T-cell (primary cell): ENCODE measurements at regions not wholly inside any gene's neighbourhood (a gene's known extent, or its start where the extent isn't known, plus 50 kb on each side); places are given as distances from the start of the nearest gene placed in this dataset.

Source experiments
- ATAC-seq, 4 experiments: fragments of 200-7000 bp in 3 of 4; fragments of 150-1000 bp in 1 of 4; cut with Tn5 transposase; replicated peaks in 1 of 4; 1 replicate in 3 of 4; 2 replicates in 1 of 4; pipeline ENCODE4 v1.10.0; 2021; ENCODE audit warnings: moderate library complexity in 3 of 4, mild to moderate bottlenecking in 2 of 4, moderate number of reproducible peaks in 1 of 4
- CTCF ChIA-PET, 2 donors: fragments of 300-600 bp; sonication (Branson Sonifier 250); formaldehyde crosslinking; loops; one replicate each; lab custom pipeline; 2022; ENCODE audit warnings: antibody characterized with exemption in 2 of 2; lab: Charles Lee
- POLR2A ChIA-PET, 2 donors: fragments of 300-600 bp; sonication (Branson Sonifier 250); formaldehyde crosslinking; loops; one replicate each; lab custom pipeline; 2022; ENCODE audit warnings: antibody characterized with exemption in 2 of 2; lab: Charles Lee
- DNase-seq, 35 experiments: peaks; one replicate each; pipeline versions ENCODE4 v3.0.0 to v3.0.0-alpha.2; 2013 to 2023
- H3K27ac ChIP-seq: one replicate; pipeline ENCODE4 v1.5.1; 2013; ENCODE audit warnings: low read length
- H3K27me3 ChIP-seq, 2 experiments: replicated peaks in 1 of 2; 1 replicate in 1 of 2; 2 replicates in 1 of 2; pipeline versions ENCODE4 v1.6.1 to v1.7.0; 2013; ENCODE audit warnings: low read length in 1 of 2, mixed read lengths in 1 of 2; ENCODE audit not compliant: control insufficient read depth in 2 of 2, insufficient read depth in 2 of 2; ENCODE audit errors: extremely low read depth in 1 of 2
- H3K36me3 ChIP-seq, 2 donors: 1 replicate in 1 of 2; 2 replicates in 1 of 2; pipeline versions ENCODE4 v1.6.1 to v1.7.0; 2013; ENCODE audit warnings: low read length in 1 of 2; ENCODE audit not compliant: control insufficient read depth in 2 of 2, insufficient read depth in 1 of 2; ENCODE audit errors: extremely low read depth in 1 of 2
- H3K4me1 ChIP-seq, 2 experiments: 1 replicate in 1 of 2; 2 replicates in 1 of 2; pipeline versions ENCODE4 v1.6.1 to v1.7.0; 2013; ENCODE audit warnings: low read length in 2 of 2, mixed read lengths in 1 of 2; ENCODE audit not compliant: insufficient read depth in 2 of 2, control insufficient read depth in 1 of 2; ENCODE audit errors: extremely low read depth in 1 of 2
- H3K4me3 ChIP-seq, 2 donors: 1 replicate in 1 of 2; 2 replicates in 1 of 2; pipeline versions ENCODE4 v1.5.1 to v1.7.0; 2013; ENCODE audit warnings: mild to moderate bottlenecking in 2 of 2, low read length in 1 of 2, moderate library complexity in 1 of 2; ENCODE audit not compliant: control insufficient read depth in 1 of 2; ENCODE audit errors: extremely low read depth in 1 of 2
- H3K9me3 ChIP-seq: 2 replicates; pipeline ENCODE4 v1.7.0; 2013
- H3K27ac Mint-ChIP-seq, 2 donors: one replicate each; pipeline ENCODE4 v1.8.0; 2020 to 2021; ENCODE audit warnings: mild to moderate bottlenecking in 2 of 2, mixed read lengths in 2 of 2
- H3K27me3 Mint-ChIP-seq, 2 donors: one replicate each; pipeline ENCODE4 v1.8.0; 2021 to 2022; ENCODE audit warnings: mixed read lengths in 2 of 2
- H3K36me3 Mint-ChIP-seq: one replicate; pipeline ENCODE4 v1.8.0; 2021; ENCODE audit warnings: mixed read lengths
- H3K4me1 Mint-ChIP-seq, 3 donors: one replicate each; pipeline ENCODE4 v1.8.0; 2020 to 2022; ENCODE audit warnings: mixed read lengths in 3 of 3, mild to moderate bottlenecking in 1 of 3
- H3K4me3 Mint-ChIP-seq, 3 donors: one replicate each; pipeline ENCODE4 v1.8.0; 2020 to 2022; ENCODE audit warnings: mild to moderate bottlenecking in 3 of 3, mixed read lengths in 3 of 3, moderate library complexity in 3 of 3
- H3K9me3 Mint-ChIP-seq, 3 donors: one replicate each; pipeline ENCODE4 v1.8.0; 2020 to 2022; ENCODE audit warnings: mixed read lengths in 3 of 3
- WGBS: methylation state at CpG from one replicate; pipeline ENCODE4 v1.1.5; 2013; ENCODE audit warnings: missing lambda C conversion rate; ENCODE audit not compliant: insufficient coverage; 5-methylcytosine and 5-hydroxymethylcytosine counted together

DNA sequence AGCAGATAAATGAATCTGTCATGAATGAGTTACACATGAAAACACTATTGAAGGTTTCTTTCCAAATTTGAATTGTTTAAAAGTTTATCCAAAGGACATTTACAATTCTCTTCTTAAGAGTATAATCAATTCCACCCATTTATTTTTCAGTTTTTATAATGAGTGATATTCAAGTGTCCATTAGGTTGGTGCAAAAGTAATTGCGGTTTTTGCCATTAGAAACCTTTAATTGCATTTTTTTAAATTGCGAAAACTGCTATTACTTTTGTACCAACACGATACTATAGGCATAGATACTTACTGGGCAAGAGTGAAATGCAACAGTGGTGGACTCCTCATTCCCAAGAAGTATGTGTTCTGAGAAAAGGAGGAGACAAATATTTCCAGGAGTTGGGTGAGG is 422.7 kb upstream of the MON1B start:
- Histone ChIP-seq H3K9me3 (no peaks in the 10 kb centered on the region), H3K27ac (no peak overlapping the region), H3K4me3 (no peak overlapping the region), H3K36me3 (no peaks in the 10 kb centered on the region), H3K27me3 (no peaks in the 10 kb centered on the region), H3K4me1 (no peaks in the 10 kb centered on the region)
- DNase-seq (no peak), ATAC-seq (no peak)
- CTCF ChIA-PET: no interaction called here
- Mint-ChIP-seq H3K36me3 (no peaks in the 10 kb centered on the region), H3K4me1 (no peaks in the 10 kb centered on the region), H3K27me3 (no peaks in the 10 kb centered on the region), H3K27ac (no peak overlapping the region), H3K9me3 (peaks cover 9 to 25% (median 21%) of the 10 kb centered on the region in 3 donors), H3K4me3 (no peak overlapping the region)
- POLR2A ChIA-PET: no interaction called here
- no CpG with 5 or more reads among the region's 3 CpGs for WGBS

- ChIA-PET CTCF (no interaction called here), POLR2A (no interaction called here)
- H3K4me3 ChIP-seq: no peak overlapping the region
- Mint-ChIP-seq H3K4me3 (no peak overlapping the region), H3K9me3 (peaks cover 9 to 27% (median 21%) of the 10 kb centered on the region in 3 donors), H3K27ac (no peak overlapping the region), H3K27me3 (no peaks in the 10 kb centered on the region), H3K4me1 (no peaks in the 10 kb centered on the region), H3K36me3 (no peaks in the 10 kb centered on the region)
- ATAC-seq (no peak), DNase-seq (no peak)
- H3K27me3 ChIP-seq: no peaks in the 10 kb centered on the region
- H3K27ac ChIP-seq: no peak overlapping the region
- no peaks in the 10 kb centered on the region for H3K36me3 ChIP-seq
- no peaks in the 10 kb centered on the region for H3K4me1 ChIP-seq
- no peaks in the 10 kb centered on the region for H3K9me3 ChIP-seq
- WGBS: 97% methylated on average over 8 of the region's 8 CpGs
Measured at GRCh38 chr16:76768948-76769347, 422.0 kb upstream of the MON1B start.

GRCh38 chr16:76771216-76771615 is 419.8 kb upstream of the MON1B start:
- H3K27ac Mint-ChIP-seq: no peak overlapping the region
- no peak overlapping the region for H3K27ac ChIP-seq
- H3K36me3 Mint-ChIP-seq: no peaks in the 10 kb centered on the region
- H3K4me1 Mint-ChIP-seq: no peaks in the 10 kb centered on the region
- DNase-seq (no peak), ATAC-seq (no peak)
- no peaks in the 10 kb centered on the region for H3K4me1 ChIP-seq
- H3K4me3 ChIP-seq: no peak overlapping the region
- H3K9me3 ChIP-seq: no peaks in the 10 kb centered on the region
- peaks cover 9 to 20% (median 18%) of the 10 kb centered on the region in 3 donors for H3K9me3 Mint-ChIP-seq
- no peaks in the 10 kb centered on the region for H3K27me3 Mint-ChIP-seq
- no peak overlapping the region for H3K4me3 Mint-ChIP-seq
- POLR2A ChIA-PET: no interaction called here
- CTCF ChIA-PET: no interaction called here
- H3K27me3 ChIP-seq: no peaks in the 10 kb centered on the region
- H3K36me3 ChIP-seq: no peaks in the 10 kb centered on the region
- WGBS: 89% methylated on average over 1 of the region's 1 CpG

GRCh38 chr16:76777721-76778465 is 413.1 kb upstream of the MON1B start:
- POLR2A ChIA-PET: no interaction called here
- Mint-ChIP-seq H3K4me3 (no peak overlapping the region), H3K9me3 (peaks cover 8 to 30% (median 16%) of the 10 kb centered on the region in 3 donors), H3K27me3 (no peaks in the 10 kb centered on the region), H3K4me1 (no peaks in the 10 kb centered on the region), H3K27ac (no peak overlapping the region), H3K36me3 (no peaks in the 10 kb centered on the region)
- no peaks in the 10 kb centered on the region for H3K36me3 ChIP-seq
- ATAC-seq: no peak
- CTCF ChIA-PET: no interaction called here
- no peaks in the 10 kb centered on the region for H3K4me1 ChIP-seq
- H3K27me3 ChIP-seq: no peaks in the 10 kb centered on the region
- H3K9me3 ChIP-seq: no peaks in the 10 kb centered on the region
- H3K27ac ChIP-seq: no peak overlapping the region
- no peak overlapping the region for H3K4me3 ChIP-seq
- no CpG with 5 or more reads among the region's 7 CpGs for WGBS
- DNase-seq: no peak

DNA sequence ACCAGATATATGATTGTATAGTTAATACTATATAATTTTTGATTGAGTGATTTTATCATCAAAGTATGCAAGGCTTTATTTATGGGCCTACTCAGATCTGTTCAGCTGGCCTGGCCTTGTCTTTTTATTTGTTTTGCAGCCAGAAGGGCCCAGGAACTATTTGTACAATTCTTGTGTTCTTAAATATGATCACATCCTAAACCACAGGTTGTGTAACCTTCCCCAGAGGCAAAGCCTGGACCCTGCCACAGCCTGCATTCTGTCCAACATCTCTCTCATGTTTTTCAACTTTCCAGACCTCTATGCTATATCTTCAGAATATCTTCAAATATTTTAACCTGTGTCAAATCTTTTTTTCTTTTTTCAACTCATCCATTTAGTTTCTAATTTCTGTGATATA is 410.4 kb upstream of the MON1B start:
- Histone ChIP-seq H3K4me1 (no peaks in the 10 kb centered on the region), H3K9me3 (no peaks in the 10 kb centered on the region), H3K27ac (no peak overlapping the region), H3K36me3 (no peaks in the 10 kb centered on the region), H3K27me3 (no peaks in the 10 kb centered on the region), H3K4me3 (no peak overlapping the region)
- POLR2A ChIA-PET: no interaction called here
- DNase-seq: no peak
- Mint-ChIP-seq H3K9me3 (peaks cover 10 to 28% (median 27%) of the 10 kb centered on the region in 3 donors), H3K36me3 (no peaks in the 10 kb centered on the region), H3K4me1 (no peaks in the 10 kb centered on the region), H3K27me3 (no peaks in the 10 kb centered on the region), H3K27ac (no peak overlapping the region), H3K4me3 (no peak overlapping the region)
- CTCF ChIA-PET: no interaction called here
- no peak for ATAC-seq

GRCh38 chr16:76784530-76784929 is 406.5 kb upstream of the MON1B start:
- Histone ChIP-seq H3K36me3 (no peaks in the 10 kb centered on the region), H3K9me3 (no peaks in the 10 kb centered on the region), H3K4me1 (no peaks in the 10 kb centered on the region), H3K27ac (no peak overlapping the region), H3K4me3 (no peak overlapping the region), H3K27me3 (no peaks in the 10 kb centered on the region)
- CTCF ChIA-PET: no interaction called here
- 54% methylated on average over 4 of the region's 5 CpGs for WGBS
- Mint-ChIP-seq H3K27me3 (no peaks in the 10 kb centered on the region), H3K9me3 (peaks cover 7 to 28% (median 15%) of the 10 kb centered on the region in 3 donors), H3K27ac (no peak overlapping the region), H3K4me3 (no peak overlapping the region), H3K4me1 (no peaks in the 10 kb centered on the region), H3K36me3 (no peaks in the 10 kb centered on the region)
- ATAC-seq: no peak
- DNase-seq: no peak
- POLR2A ChIA-PET: no interaction called here

DNA sequence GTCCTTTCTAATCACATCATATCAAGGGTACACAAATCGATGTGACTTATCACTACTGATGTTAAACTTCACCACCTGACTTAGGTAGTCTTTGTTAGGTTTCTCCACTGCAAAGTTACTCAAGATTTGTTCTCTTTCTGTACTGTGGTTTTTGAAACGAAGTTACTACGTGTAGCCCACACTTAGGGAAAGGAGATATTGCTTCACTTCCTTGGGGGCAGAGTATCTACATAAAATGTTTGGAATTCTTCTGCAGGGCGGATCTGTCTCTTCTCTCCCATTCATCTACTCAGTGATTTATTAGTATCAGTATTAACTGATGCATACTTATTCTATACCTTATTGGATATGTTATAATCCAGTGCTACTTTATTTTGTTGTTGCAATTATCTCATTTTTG is 403.6 kb upstream of the MON1B start:
- Histone ChIP-seq H3K9me3 (no peaks in the 10 kb centered on the region), H3K4me1 (no peaks in the 10 kb centered on the region), H3K27ac (no peak overlapping the region), H3K27me3 (no peaks in the 10 kb centered on the region), H3K4me3 (no peak overlapping the region), H3K36me3 (no peaks in the 10 kb centered on the region)
- peaks cover 0 to 19% (median 10%) of the 10 kb centered on the region in 3 donors for H3K9me3 Mint-ChIP-seq
- DNase-seq (no peak), ATAC-seq (no peak)
- no peak overlapping the region for H3K27ac Mint-ChIP-seq
- no CpG with 5 or more reads among the region's 4 CpGs for WGBS
- no peak overlapping the region for H3K4me3 Mint-ChIP-seq
- H3K36me3 Mint-ChIP-seq: no peaks in the 10 kb centered on the region
- ChIA-PET CTCF (no interaction called here), POLR2A (no interaction called here)
- no peaks in the 10 kb centered on the region for H3K4me1 Mint-ChIP-seq
- H3K27me3 Mint-ChIP-seq: no peaks in the 10 kb centered on the region
